ENCODE measurements at regions not wholly inside any gene's neighbourhood (a gene's known extent, or its start where the extent isn't known, plus 50 kb on each side); places are given as distances from the start of the nearest gene placed in this dataset.

GRCh38 chr16:51892293-51893007 lies 654.5 kb downstream of the TOX3 start:
- Histone ChIP-seq H3K4me1 (ENCODE audit: control insufficient read depth, insufficient read depth, low read length) (no peaks in the 10 kb centered on the region), H3K9me3 (ENCODE audit: control insufficient read depth, insufficient read depth, low read length) (no peaks in the 10 kb centered on the region), H3K36me3 (ENCODE audit: control insufficient read depth, insufficient read depth, low read length) (no peaks in the 10 kb centered on the region), H3K4me3 (ENCODE audit: low read length) (no peak overlapping the region), H3K27me3 (ENCODE audit: control insufficient read depth, insufficient read depth, low read length) (no peaks in the 10 kb centered on the region), H3K27ac (ENCODE audit: low read length) (no peak overlapping the region)
- Mint-ChIP-seq H3K9me3 (peaks cover 5 to 11% of the 10 kb centered on the region in 2 donors), H3K27ac (no peak overlapping the region), H3K4me1 (no peaks in the 10 kb centered on the region), H3K27me3 (ENCODE audit: low read depth in 2 of 2) (no peaks in the 10 kb centered on the region), H3K36me3 (no peaks in the 10 kb centered on the region), H3K4me3 (no peak overlapping the region)
- TF ChIP-seq CTCF (IDR thresholded peaks at IDR 0.05), result no peak
- no peak for DNase-seq
- ATAC-seq, result no peak
- 82% methylated on average over 11 of the region's 11 CpGs for WGBS (ENCODE audit: insufficient coverage)
- intact Hi-C loops (cut with micrococcal nuclease), result no loop called here

GRCh38 chr16:51888534-51888933 lies 658.4 kb downstream of the TOX3 start:
- H3K36me3 Mint-ChIP-seq, result no peaks in the 10 kb centered on the region
- 91% methylated on average over 1 of the region's 1 CpG for WGBS (ENCODE audit: insufficient coverage)
- no peak overlapping the region for H3K4me3 Mint-ChIP-seq

GRCh38 chr16:51888016-51888415 lies 658.9 kb downstream of the TOX3 start:
- no peak overlapping the region for H3K27ac Mint-ChIP-seq
- Histone ChIP-seq H3K9me3 (ENCODE audit: control insufficient read depth, insufficient read depth, low read length) (no peaks in the 10 kb centered on the region), H3K27me3 (ENCODE audit: control insufficient read depth, insufficient read depth, low read length) (no peaks in the 10 kb centered on the region), H3K27ac (ENCODE audit: low read length) (no peak overlapping the region), H3K36me3 (ENCODE audit: control insufficient read depth, insufficient read depth, low read length) (no peaks in the 10 kb centered on the region), H3K4me3 (ENCODE audit: low read length) (no peak overlapping the region), H3K4me1 (ENCODE audit: control insufficient read depth, insufficient read depth, low read length) (no peaks in the 10 kb centered on the region)
- peaks cover under 1 to 4% of the 10 kb centered on the region in 2 donors for H3K9me3 Mint-ChIP-seq
- DNase-seq (no peak), ATAC-seq (no peak)
- H3K27me3 Mint-ChIP-seq (ENCODE audit: low read depth in 2 of 2), result no peaks in the 10 kb centered on the region
- no peak overlapping the region for H3K4me3 Mint-ChIP-seq
- H3K4me1 Mint-ChIP-seq, result no peaks in the 10 kb centered on the region
- no peak for TF ChIP-seq CTCF (IDR thresholded peaks at IDR 0.05)
- WGBS (ENCODE audit: insufficient coverage), result no CpG with 5 or more reads among the region's 1 CpG
- intact Hi-C loops (cut with micrococcal nuclease), result no loop called here
- no peaks in the 10 kb centered on the region for H3K36me3 Mint-ChIP-seq

More at GRCh38 chr16:51888534-51888933, 658.4 kb downstream of the TOX3 start:
- no peaks in the 10 kb centered on the region for H3K27me3 ChIP-seq (ENCODE audit: control insufficient read depth, insufficient read depth, low read length)
- ATAC-seq (no peak), DNase-seq (no peak)
- TF ChIP-seq CTCF (IDR thresholded peaks at IDR 0.05), result no peak
- peaks cover 5 to 9% of the 10 kb centered on the region in 2 donors for H3K9me3 Mint-ChIP-seq
- no peak overlapping the region for H3K4me3 ChIP-seq (ENCODE audit: low read length)
- H3K4me1 ChIP-seq (ENCODE audit: control insufficient read depth, insufficient read depth, low read length), result no peaks in the 10 kb centered on the region
- H3K27ac ChIP-seq (ENCODE audit: low read length), result no peak overlapping the region
- H3K27ac Mint-ChIP-seq, result no peak overlapping the region
- intact Hi-C loops (cut with micrococcal nuclease), result no loop called here
- H3K9me3 ChIP-seq (ENCODE audit: control insufficient read depth, insufficient read depth, low read length), result no peaks in the 10 kb centered on the region
- no peaks in the 10 kb centered on the region for H3K4me1 Mint-ChIP-seq
- no peaks in the 10 kb centered on the region for H3K36me3 ChIP-seq (ENCODE audit: control insufficient read depth, insufficient read depth, low read length)
- H3K27me3 Mint-ChIP-seq (ENCODE audit: low read depth in 2 of 2), result no peaks in the 10 kb centered on the region

GRCh38 chr16:51886456-51886855 lies 660.5 kb downstream of the TOX3 start:
- H3K27ac ChIP-seq (ENCODE audit: low read length), result no peak overlapping the region
- Mint-ChIP-seq H3K4me1 (no peaks in the 10 kb centered on the region), H3K4me3 (no peak overlapping the region), H3K36me3 (no peaks in the 10 kb centered on the region), H3K27ac (no peak overlapping the region), H3K9me3 (peaks cover 3 to 8% of the 10 kb centered on the region in 2 donors), H3K27me3 (ENCODE audit: low read depth in 2 of 2) (no peaks in the 10 kb centered on the region)
- H3K36me3 ChIP-seq (ENCODE audit: control insufficient read depth, insufficient read depth, low read length), result no peaks in the 10 kb centered on the region
- H3K27me3 ChIP-seq (ENCODE audit: control insufficient read depth, insufficient read depth, low read length), result no peaks in the 10 kb centered on the region
- DNase-seq (no peak), ATAC-seq (no peak)
- no peak overlapping the region for H3K4me3 ChIP-seq (ENCODE audit: low read length)
- no peaks in the 10 kb centered on the region for H3K4me1 ChIP-seq (ENCODE audit: control insufficient read depth, insufficient read depth, low read length)
- no peaks in the 10 kb centered on the region for H3K9me3 ChIP-seq (ENCODE audit: control insufficient read depth, insufficient read depth, low read length)
- intact Hi-C loops (cut with micrococcal nuclease), result no loop called here
- TF ChIP-seq CTCF (IDR thresholded peaks at IDR 0.05), result no peak
- 14% methylated on average over 2 of the region's 2 CpGs for WGBS (ENCODE audit: insufficient coverage)
